HG03196 (cell line): ENCODE measurements at regions not wholly inside any gene's neighbourhood (a gene's known extent, or its start where the extent isn't known, plus 50 kb on each side); places are given as distances from the start of the nearest gene placed in this dataset.
"Not testable (repeated sequence)": the region's sequence is repeated elsewhere in the genome, so short reads cannot be mapped to it uniquely, and the experiment has no call there.

Experiments
- ATAC-seq: cut with Tn5 transposase; IDR thresholded peaks from one replicate; pipeline ENCODE4 v1.9.1; 2021; ENCODE audit not compliant: unreplicated experiment

GRCh38 chr11:109480251-109480650 is 58.3 kb downstream of the C11orf87 start:
- no peak for ATAC-seq

- ATAC-seq: no peak
Observed at GRCh38 chr11:109486129-109486528, 64.1 kb downstream of the C11orf87 start.

- no peak for ATAC-seq
Observed at GRCh38 chr11:109490953-109491635, 69.1 kb downstream of the C11orf87 start.

- ATAC-seq: no peak
Observed at GRCh38 chr11:109506115-109506514, 84.1 kb downstream of the C11orf87 start.

- no peak for ATAC-seq
Observed at GRCh38 chr11:109507331-109507730, 85.3 kb downstream of the C11orf87 start.

GRCh38 chr11:109507836-109508561 is 86.0 kb downstream of the C11orf87 start:
- no peak for ATAC-seq

- ATAC-seq: no peak
Observed at GRCh38 chr11:109508943-109509342, 87.0 kb downstream of the C11orf87 start.

- no peak for ATAC-seq
Observed at GRCh38 chr11:109510316-109510715, 88.3 kb downstream of the C11orf87 start.

GRCh38 chr11:109511598-109511997 is 89.6 kb downstream of the C11orf87 start:
- no peak for ATAC-seq

- no peak for ATAC-seq
Observed at GRCh38 chr11:109512249-109512648, 90.3 kb downstream of the C11orf87 start.

- no peak for ATAC-seq
Observed at GRCh38 chr11:109512680-109513079, 90.7 kb downstream of the C11orf87 start.

GRCh38 chr11:109514313-109515018 is 92.5 kb downstream of the C11orf87 start:
- ATAC-seq: peak; percentile 56

- ATAC-seq: no peak
Observed at GRCh38 chr11:109519253-109519652, 97.3 kb downstream of the C11orf87 start.

- ATAC-seq: no peak
Observed at GRCh38 chr11:109521571-109522086, 99.6 kb downstream of the C11orf87 start.

- no peak for ATAC-seq
Observed at GRCh38 chr11:109522116-109522755, 100.2 kb downstream of the C11orf87 start.

- ATAC-seq: not testable (repeated sequence)
Observed at GRCh38 chr11:109525636-109526035, 103.6 kb downstream of the C11orf87 start.

GRCh38 chr11:109526061-109526460 is 104.1 kb downstream of the C11orf87 start:
- ATAC-seq: no peak

GRCh38 chr11:109526931-109527330 is 104.9 kb downstream of the C11orf87 start:
- no peak for ATAC-seq

GRCh38 chr11:109527496-109527895 is 105.5 kb downstream of the C11orf87 start:
- no peak for ATAC-seq

- no peak for ATAC-seq
Observed at GRCh38 chr11:109547356-109548027, 125.5 kb downstream of the C11orf87 start.

GRCh38 chr11:109552376-109552775 is 130.4 kb downstream of the C11orf87 start:
- ATAC-seq: no peak
